Astrocyte (in vitro differentiated cells and primary cell): ENCODE measurements at regions not wholly inside any gene's neighbourhood (a gene's known extent, or its start where the extent isn't known, plus 50 kb on each side); places are given as distances from the start of the nearest gene placed in this dataset.

ENCODE experiments used
- EZH2 ChIP-seq: IDR thresholded peaks from 2 replicates; pipeline ENCODE4 v1.6.1; 2012; ENCODE audit warnings: mild to moderate bottlenecking, low read length, inconsistent platforms; ENCODE audit not compliant: insufficient read depth
- TF ChIP-seq, protein P1 (sequence below): IDR thresholded peaks from 2 replicates; pipeline ENCODE4 v1.5.1; 2011; ENCODE audit warnings: low read depth, mild to moderate bottlenecking, inconsistent platforms, low read length, moderate library complexity; ENCODE audit not compliant: insufficient read depth

DNA sequence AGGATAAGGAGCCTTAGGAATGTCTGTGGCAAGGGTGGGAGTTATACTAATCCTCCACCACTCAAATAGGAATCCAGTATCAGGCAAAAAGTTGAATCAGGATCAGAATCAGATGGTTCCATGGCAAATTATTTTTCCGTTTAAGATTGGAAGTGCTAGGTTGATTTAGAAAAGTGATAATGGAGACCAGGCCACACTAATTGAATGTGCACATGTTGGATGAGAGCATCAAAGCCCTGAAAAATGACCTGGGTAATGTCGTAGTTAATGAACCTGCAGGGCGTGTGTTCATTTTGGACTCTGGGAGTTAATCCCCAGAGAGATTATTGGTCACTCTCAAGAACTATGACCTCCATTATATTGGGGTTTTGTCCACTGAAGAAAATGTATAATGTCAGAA lies 53.3 kb upstream of the UBN2 start:
- TF ChIP-seq, protein P1, sequence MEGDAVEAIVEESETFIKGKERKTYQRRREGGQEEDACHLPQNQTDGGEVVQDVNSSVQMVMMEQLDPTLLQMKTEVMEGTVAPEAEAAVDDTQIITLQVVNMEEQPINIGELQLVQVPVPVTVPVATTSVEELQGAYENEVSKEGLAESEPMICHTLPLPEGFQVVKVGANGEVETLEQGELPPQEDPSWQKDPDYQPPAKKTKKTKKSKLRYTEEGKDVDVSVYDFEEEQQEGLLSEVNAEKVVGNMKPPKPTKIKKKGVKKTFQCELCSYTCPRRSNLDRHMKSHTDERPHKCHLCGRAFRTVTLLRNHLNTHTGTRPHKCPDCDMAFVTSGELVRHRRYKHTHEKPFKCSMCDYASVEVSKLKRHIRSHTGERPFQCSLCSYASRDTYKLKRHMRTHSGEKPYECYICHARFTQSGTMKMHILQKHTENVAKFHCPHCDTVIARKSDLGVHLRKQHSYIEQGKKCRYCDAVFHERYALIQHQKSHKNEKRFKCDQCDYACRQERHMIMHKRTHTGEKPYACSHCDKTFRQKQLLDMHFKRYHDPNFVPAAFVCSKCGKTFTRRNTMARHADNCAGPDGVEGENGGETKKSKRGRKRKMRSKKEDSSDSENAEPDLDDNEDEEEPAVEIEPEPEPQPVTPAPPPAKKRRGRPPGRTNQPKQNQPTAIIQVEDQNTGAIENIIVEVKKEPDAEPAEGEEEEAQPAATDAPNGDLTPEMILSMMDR: no peak
- TF ChIP-seq EZH2: no peak
